ENCODE measurements at regions not wholly inside any gene's neighbourhood (a gene's known extent, or its start where the extent isn't known, plus 50 kb on each side); places are given as distances from the start of the nearest gene placed in this dataset.

DNA sequence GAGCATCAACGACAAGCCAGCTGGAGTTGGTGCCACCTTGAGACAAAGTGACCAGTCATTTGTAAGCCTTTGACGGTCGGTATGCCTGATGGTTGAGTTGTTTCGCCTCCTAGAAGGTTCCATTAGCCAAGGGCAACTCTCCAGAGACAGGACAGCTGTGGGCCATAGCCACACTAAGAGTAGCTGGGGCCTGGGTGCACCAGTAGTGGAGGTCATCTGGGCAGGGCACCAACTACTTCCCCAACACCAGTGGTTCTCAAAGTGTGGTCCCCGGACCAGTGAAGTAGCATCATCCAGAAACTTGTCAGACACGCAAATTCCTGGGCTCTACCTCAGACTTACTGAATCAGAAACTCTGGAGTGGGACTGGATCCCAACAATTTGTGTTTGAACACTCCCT, 217.5 kb upstream of the TAS2R1 start:
- Histone ChIP-seq H3K27ac (no peak overlapping the region), H3K27me3 (no peaks in the 10 kb centered on the region), H3K4me3 (no peak overlapping the region), H3K4me1 (no peaks in the 10 kb centered on the region), H3K9me3 (no peaks in the 10 kb centered on the region), H3K36me3 (no peaks in the 10 kb centered on the region)
- ATAC-seq = no peak
- WGBS (ENCODE audit: insufficient coverage, low coverage, low lambda C conversion rate, missing lambda C conversion rate) = 27% methylated on average over 3 of the region's 6 CpGs
- TF ChIP-seq, protein P1, sequence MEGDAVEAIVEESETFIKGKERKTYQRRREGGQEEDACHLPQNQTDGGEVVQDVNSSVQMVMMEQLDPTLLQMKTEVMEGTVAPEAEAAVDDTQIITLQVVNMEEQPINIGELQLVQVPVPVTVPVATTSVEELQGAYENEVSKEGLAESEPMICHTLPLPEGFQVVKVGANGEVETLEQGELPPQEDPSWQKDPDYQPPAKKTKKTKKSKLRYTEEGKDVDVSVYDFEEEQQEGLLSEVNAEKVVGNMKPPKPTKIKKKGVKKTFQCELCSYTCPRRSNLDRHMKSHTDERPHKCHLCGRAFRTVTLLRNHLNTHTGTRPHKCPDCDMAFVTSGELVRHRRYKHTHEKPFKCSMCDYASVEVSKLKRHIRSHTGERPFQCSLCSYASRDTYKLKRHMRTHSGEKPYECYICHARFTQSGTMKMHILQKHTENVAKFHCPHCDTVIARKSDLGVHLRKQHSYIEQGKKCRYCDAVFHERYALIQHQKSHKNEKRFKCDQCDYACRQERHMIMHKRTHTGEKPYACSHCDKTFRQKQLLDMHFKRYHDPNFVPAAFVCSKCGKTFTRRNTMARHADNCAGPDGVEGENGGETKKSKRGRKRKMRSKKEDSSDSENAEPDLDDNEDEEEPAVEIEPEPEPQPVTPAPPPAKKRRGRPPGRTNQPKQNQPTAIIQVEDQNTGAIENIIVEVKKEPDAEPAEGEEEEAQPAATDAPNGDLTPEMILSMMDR (IDR thresholded peaks at IDR 0.05) = no peak
- no peak for TF ChIP-seq POLR2A (IDR thresholded peaks at IDR 0.05)
- no peak for DNase-seq
- intact Hi-C loops (cut with DNase I) = no loop called here

DNA sequence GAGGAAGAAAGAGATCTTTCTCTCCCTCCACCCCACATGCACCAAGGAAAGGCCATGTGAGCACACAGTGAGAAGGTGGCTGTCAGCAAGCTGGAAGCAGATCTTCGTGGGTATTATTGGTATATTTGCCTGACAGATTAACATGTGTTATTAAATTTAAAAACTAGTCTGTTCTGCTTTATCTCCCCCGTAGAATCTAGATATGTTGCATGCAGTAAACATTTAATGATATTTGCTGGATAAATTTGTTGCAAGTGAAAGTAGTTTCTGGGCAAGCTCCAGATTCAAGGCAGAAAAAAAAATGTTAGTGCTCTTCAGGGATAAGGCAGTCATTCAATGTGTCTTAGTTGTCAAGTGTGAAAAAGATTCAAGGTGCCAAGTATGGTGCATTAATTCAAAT, 215.0 kb upstream of the TAS2R1 start:
- WGBS (ENCODE audit: insufficient coverage, low coverage, low lambda C conversion rate, missing lambda C conversion rate) = 44% methylated on average over 2 of the region's 2 CpGs
- H3K27ac ChIP-seq = no peak overlapping the region
- DNase-seq (no peak), ATAC-seq (no peak)
- TF ChIP-seq, protein P1 (IDR thresholded peaks at IDR 0.05) = no peak
- TF ChIP-seq POLR2A (IDR thresholded peaks at IDR 0.05) = no peak
- no peaks in the 10 kb centered on the region for H3K9me3 ChIP-seq
- no peaks in the 10 kb centered on the region for H3K27me3 ChIP-seq
- intact Hi-C loops (cut with DNase I) = no loop called here
- no peaks in the 10 kb centered on the region for H3K36me3 ChIP-seq
- no peak overlapping the region for H3K4me3 ChIP-seq
- H3K4me1 ChIP-seq = no peaks in the 10 kb centered on the region

DNA sequence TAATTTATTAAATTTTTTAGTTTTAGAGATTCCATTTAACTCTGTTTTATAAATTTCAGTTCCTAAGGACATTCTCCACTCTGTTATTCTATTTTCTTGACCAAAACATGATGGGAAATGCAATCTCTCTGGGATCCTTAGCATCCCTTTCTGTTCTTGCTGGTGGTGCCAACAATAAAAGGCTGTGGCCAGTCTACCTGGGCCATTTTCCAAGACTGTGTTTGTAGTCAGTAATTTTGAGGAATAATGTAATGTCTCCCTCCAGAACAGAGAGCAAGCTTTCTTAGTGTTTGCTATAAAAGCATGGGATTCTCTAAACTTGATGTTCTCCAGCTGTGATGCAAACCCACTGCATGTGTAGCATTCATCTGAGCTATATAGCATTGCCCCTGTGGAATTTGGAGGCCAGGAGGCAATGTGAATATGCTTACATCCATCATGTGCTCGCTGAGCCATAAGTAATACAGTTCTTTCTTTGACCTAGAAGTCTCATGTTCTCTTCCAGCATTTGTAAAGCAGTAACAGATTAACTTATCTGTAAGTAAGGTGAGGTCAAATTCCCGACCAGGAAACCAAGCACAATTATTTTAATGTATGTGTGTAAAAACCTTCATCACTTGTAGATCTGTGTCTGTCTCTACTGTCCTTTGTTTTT, 211.5 kb upstream of the TAS2R1 start:
- WGBS (ENCODE audit: insufficient coverage, low coverage, low lambda C conversion rate, missing lambda C conversion rate) = 37% methylated on average over 2 of the region's 2 CpGs

DNA sequence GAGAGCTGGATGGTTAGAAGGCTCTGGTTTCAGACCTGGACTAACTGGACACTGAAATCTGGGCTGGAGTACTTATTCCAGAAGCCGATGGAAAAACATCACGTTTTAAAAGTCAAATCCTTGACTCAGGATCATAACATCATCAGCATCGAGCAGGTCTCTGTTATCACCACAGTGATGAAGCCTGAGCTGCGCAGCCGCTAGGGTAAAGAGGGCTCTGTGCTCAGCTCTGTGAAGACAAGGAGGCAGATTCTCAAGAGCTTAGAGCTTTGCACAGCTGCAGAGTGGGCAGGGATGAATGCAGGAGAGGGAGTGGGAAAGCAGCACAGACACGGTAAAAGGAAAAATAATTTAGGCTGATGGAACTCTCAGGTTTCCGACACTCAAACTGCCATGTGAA, 208.8 kb upstream of the TAS2R1 start:
- TF ChIP-seq, protein P1 (IDR thresholded peaks at IDR 0.05) = no peak
- TF ChIP-seq POLR2A (IDR thresholded peaks at IDR 0.05) = no peak
- no peak for DNase-seq
- Histone ChIP-seq H3K27me3 (no peaks in the 10 kb centered on the region), H3K9me3 (no peaks in the 10 kb centered on the region), H3K4me1 (no peaks in the 10 kb centered on the region), H3K27ac (no peak overlapping the region), H3K4me3 (no peak overlapping the region), H3K36me3 (no peaks in the 10 kb centered on the region)
- intact Hi-C loops (cut with DNase I) = no loop called here
- WGBS (ENCODE audit: insufficient coverage, low coverage, low lambda C conversion rate, missing lambda C conversion rate) = 63% methylated on average over 7 of the region's 7 CpGs
- ATAC-seq = no peak

More for the DNA sequence above, 211.5 kb upstream of the TAS2R1 start:
- TF ChIP-seq POLR2A (IDR thresholded peaks at IDR 0.05) = no peak
- TF ChIP-seq, protein P1 (IDR thresholded peaks at IDR 0.05) = no peak
- Histone ChIP-seq H3K36me3 (no peaks in the 10 kb centered on the region), H3K4me3 (no peak overlapping the region), H3K27ac (no peak overlapping the region), H3K27me3 (no peaks in the 10 kb centered on the region), H3K4me1 (no peaks in the 10 kb centered on the region), H3K9me3 (no peaks in the 10 kb centered on the region)
- intact Hi-C loops (cut with DNase I) = no loop called here
- ATAC-seq = no peak
- DNase-seq = no peak

Measured in right lobe of liver (tissue), 6 donors.